ENCODE measurements at regions not wholly inside any gene's neighbourhood (a gene's known extent, or its start where the extent isn't known, plus 50 kb on each side); places are given as distances from the start of the nearest gene placed in this dataset.

GRCh38 chr2:164127971-164128527 is 392.2 kb upstream of the FIGN start:
- Histone ChIP-seq H3K27ac (no peak overlapping the region), H3K4me3 (no peak overlapping the region), H3K36me3 (no peaks in the 10 kb centered on the region), H3K4me1 (no peaks in the 10 kb centered on the region), H3K9me3 (no peaks in the 10 kb centered on the region), H3K27me3 (no peaks in the 10 kb centered on the region)
- no peak for DNase-seq (ENCODE audit: extremely low spot score in 2 of 2)
- TF ChIP-seq CTCF (IDR thresholded peaks at IDR 0.05) (no peak), POLR2AphosphoS5 (IDR thresholded peaks at IDR 0.05; ENCODE audit: insufficient read depth in 1 of 2, low read depth in 1 of 2) (no peak), POLR2A (IDR thresholded peaks at IDR 0.05) (no peak)
- intact Hi-C loops (cut with DNase I), result no loop called here

- DNase-seq (ENCODE audit: extremely low spot score in 2 of 2), result no peak
- Histone ChIP-seq H3K4me1 (no peaks in the 10 kb centered on the region), H3K4me3 (no peak overlapping the region), H3K36me3 (no peaks in the 10 kb centered on the region), H3K27me3 (no peaks in the 10 kb centered on the region), H3K9me3 (no peaks in the 10 kb centered on the region), H3K27ac (no peak overlapping the region)
- intact Hi-C loops (cut with DNase I), result no loop called here
- no peak for TF ChIP-seq POLR2A (IDR thresholded peaks at IDR 0.05)
- no peak for TF ChIP-seq POLR2AphosphoS5 (IDR thresholded peaks at IDR 0.05; ENCODE audit: insufficient read depth in 1 of 2, low read depth in 1 of 2)
- TF ChIP-seq CTCF (IDR thresholded peaks at IDR 0.05), result no peak
Measured at GRCh38 chr2:164126960-164127660, 391.3 kb upstream of the FIGN start.

GRCh38 chr2:164115806-164116205 is 380.0 kb upstream of the FIGN start:
- intact Hi-C loops (cut with DNase I), result no loop called here
- H3K27me3 ChIP-seq, result no peaks in the 10 kb centered on the region
- no peaks in the 10 kb centered on the region for H3K4me1 ChIP-seq
- DNase-seq (ENCODE audit: extremely low spot score in 2 of 2), result no peak
- no peak for TF ChIP-seq POLR2A (IDR thresholded peaks at IDR 0.05)
- no peak for TF ChIP-seq CTCF (IDR thresholded peaks at IDR 0.05)
- TF ChIP-seq POLR2AphosphoS5 (IDR thresholded peaks at IDR 0.05; ENCODE audit: insufficient read depth in 1 of 2, low read depth in 1 of 2), result no peak
- no peaks in the 10 kb centered on the region for H3K36me3 ChIP-seq
- no peak overlapping the region for H3K4me3 ChIP-seq
- no peak overlapping the region for H3K27ac ChIP-seq
- H3K9me3 ChIP-seq, result no peaks in the 10 kb centered on the region

GRCh38 chr2:164114937-164115336 is 379.1 kb upstream of the FIGN start:
- no peak for DNase-seq (ENCODE audit: extremely low spot score in 2 of 2)
- Histone ChIP-seq H3K27me3 (no peaks in the 10 kb centered on the region), H3K4me1 (no peaks in the 10 kb centered on the region), H3K36me3 (no peaks in the 10 kb centered on the region), H3K27ac (no peak overlapping the region), H3K9me3 (no peaks in the 10 kb centered on the region), H3K4me3 (no peak overlapping the region)
- no peak for TF ChIP-seq CTCF (IDR thresholded peaks at IDR 0.05)
- TF ChIP-seq POLR2AphosphoS5 (IDR thresholded peaks at IDR 0.05; ENCODE audit: insufficient read depth in 1 of 2, low read depth in 1 of 2), result no peak
- TF ChIP-seq POLR2A (IDR thresholded peaks at IDR 0.05), result no peak
- intact Hi-C loops (cut with DNase I), result no loop called here

GRCh38 chr2:164112105-164112504 is 376.3 kb upstream of the FIGN start:
- H3K27ac ChIP-seq, result no peak overlapping the region
- no peaks in the 10 kb centered on the region for H3K9me3 ChIP-seq
- no peaks in the 10 kb centered on the region for H3K4me1 ChIP-seq
- TF ChIP-seq POLR2A (IDR thresholded peaks at IDR 0.05) (no peak), POLR2AphosphoS5 (IDR thresholded peaks at IDR 0.05; ENCODE audit: insufficient read depth in 1 of 2, low read depth in 1 of 2) (no peak), CTCF (IDR thresholded peaks at IDR 0.05) (no peak)
- intact Hi-C loops (cut with DNase I), result no loop called here
- H3K4me3 ChIP-seq, result no peak overlapping the region
- no peaks in the 10 kb centered on the region for H3K36me3 ChIP-seq
- no peak for DNase-seq (ENCODE audit: extremely low spot score in 2 of 2)
- no peaks in the 10 kb centered on the region for H3K27me3 ChIP-seq

Measured in vagina (tissue), 2 donors.